Lung (tissue), 11 donors: ENCODE measurements at regions not wholly inside any gene's neighbourhood (a gene's known extent, or its start where the extent isn't known, plus 50 kb on each side); places are given as distances from the start of the nearest gene placed in this dataset.
A peak's percentile ranks its signal among the peaks of the same experiment; 100 is the strongest.
"Not testable (repeated sequence)": the region's sequence is repeated elsewhere in the genome, so short reads cannot be mapped to it uniquely, and the experiment has no call there.

Source experiments
- ATAC-seq: fragments of 200-7000 bp; cut with Tn5 transposase; one replicate; pipeline ENCODE4 v1.9.1; 2020; ENCODE audit warnings: moderate number of reproducible peaks; ENCODE audit not compliant: insufficient read depth, low FRiP score
- DNase-seq, 3 donors: peaks; one replicate each; pipeline ENCODE4 v3.0.0-alpha.2; 2013 to 2017
- H3K27ac ChIP-seq, 2 donors: one replicate each; pipeline ENCODE4 v1.5.1; 2013; ENCODE audit warnings: mild to moderate bottlenecking in 2 of 2, moderate library complexity in 2 of 2, control low read depth in 1 of 2, inconsistent platforms in 1 of 2, low read depth in 1 of 2, low read length in 1 of 2
- H3K27me3 ChIP-seq, 3 donors: one replicate each; pipeline ENCODE4 v1.5.1; 2013; ENCODE audit warnings: low read length in 2 of 3; ENCODE audit not compliant: control insufficient read depth in 3 of 3, insufficient read depth in 3 of 3
- H3K36me3 ChIP-seq, 4 donors: one replicate each; pipeline ENCODE4 v1.5.1; 2013; ENCODE audit warnings: low read length in 4 of 4, mild to moderate bottlenecking in 1 of 4, moderate library complexity in 1 of 4; ENCODE audit not compliant: control insufficient read depth in 4 of 4, insufficient read depth in 4 of 4
- H3K4me1 ChIP-seq, 5 donors: one replicate each; pipeline ENCODE4 v1.5.1; 2013; ENCODE audit warnings: low read length in 5 of 5, mild to moderate bottlenecking in 2 of 5, moderate library complexity in 1 of 5; ENCODE audit not compliant: control insufficient read depth in 5 of 5, insufficient read depth in 5 of 5
- H3K4me3 ChIP-seq: one replicate; pipeline ENCODE4 v1.5.1; 2013; ENCODE audit warnings: mild to moderate bottlenecking, control low read depth, moderate library complexity
- H3K9ac ChIP-seq, 2 donors: one replicate each; pipeline ENCODE4 v1.5.1; 2013; ENCODE audit warnings: low read length in 2 of 2, control low read depth in 1 of 2; ENCODE audit not compliant: insufficient read depth in 1 of 2
- H3K9me3 ChIP-seq, 4 donors: one replicate each; pipeline ENCODE4 v1.5.1; 2013; ENCODE audit warnings: low read length in 3 of 4, mild to moderate bottlenecking in 1 of 4, moderate library complexity in 1 of 4; ENCODE audit not compliant: control insufficient read depth in 4 of 4, insufficient read depth in 3 of 4
- CTCF ChIP-seq: IDR thresholded peaks from 2 replicates; pipeline ENCODE4 v1.5.1; 2012; ENCODE audit warnings: mild to moderate bottlenecking; ENCODE audit errors: control extremely low read depth, extremely low read depth
- WGBS, 2 donors: extraction: QIAGEN DNeasy Blood & Tissue Kit; methylation state at CpG; one replicate each; pipeline ENCODE4 v1.1.7; 2013; 5-methylcytosine and 5-hydroxymethylcytosine counted together
- donor health status: control.
- donor health status: control.
- donor health status: Bipolar disorder and iron deficiency.
- donor health status: healthy.
- donor health status: DM: yes; HTN: yes; CAD: no.

GRCh38 chr13:60662595-60662994 is 265.6 kb downstream of the TDRD3 start:
- Histone ChIP-seq H3K36me3 (no peaks in the 10 kb centered on the region), H3K4me3 (no peak overlapping the region), H3K27me3 (no peaks in the 10 kb centered on the region), H3K9ac (no peak overlapping the region), H3K9me3 (no peaks in the 10 kb centered on the region), H3K4me1 (no peaks in the 10 kb centered on the region), H3K27ac (no peak overlapping the region)
- DNase-seq: no peak
- no peak for TF ChIP-seq CTCF
- WGBS, 2 donors: 96 to 99% methylated on average over 1 of the region's 1 CpG
- ATAC-seq: no peak

GRCh38 chr13:60661521-60661920 is 264.5 kb downstream of the TDRD3 start:
- Histone ChIP-seq H3K27ac (no peak overlapping the region), H3K9ac (no peak overlapping the region), H3K27me3 (no peaks in the 10 kb centered on the region), H3K4me3 (no peak overlapping the region), H3K9me3 (no peaks in the 10 kb centered on the region), H3K4me1 (no peaks in the 10 kb centered on the region), H3K36me3 (no peaks in the 10 kb centered on the region)
- no peak for ATAC-seq
- peak; percentile 41 to 54 (median 46) for DNase-seq
- WGBS, 2 donors: 84 to 88% methylated on average over 3 of the region's 3 CpGs
- TF ChIP-seq CTCF: no peak

GRCh38 chr13:60657586-60657985 is 260.6 kb downstream of the TDRD3 start:
- not testable (repeated sequence) for DNase-seq, ATAC-seq, H3K9ac ChIP-seq, H3K4me1 ChIP-seq, H3K4me3 ChIP-seq, H3K27me3 ChIP-seq, H3K9me3 ChIP-seq, H3K36me3 ChIP-seq, H3K27ac ChIP-seq
- 59 to 75% methylated on average over 1 of the region's 1 CpG for WGBS, 2 donors

- H3K4me3 ChIP-seq: no peak overlapping the region
- no peak overlapping the region for H3K9ac ChIP-seq
- TF ChIP-seq CTCF: no peak
- no peaks in the 10 kb centered on the region for H3K9me3 ChIP-seq
- H3K4me1 ChIP-seq: no peaks in the 10 kb centered on the region
- H3K27me3 ChIP-seq: no peaks in the 10 kb centered on the region
- DNase-seq (peak in 2 of 3 donors; percentile 4 to 9), ATAC-seq (no peak)
- 67 to 84% methylated on average over 4 of the region's 4 CpGs for WGBS, 2 donors
- no peaks in the 10 kb centered on the region for H3K36me3 ChIP-seq
- no peak overlapping the region for H3K27ac ChIP-seq
These were observed 258.2 kb downstream of the TDRD3 start for GRCh38 chr13:60655256-60655655.
